Peyer's patch (tissue), 4 donors: ENCODE measurements at regions not wholly inside any gene's neighbourhood (a gene's known extent, or its start where the extent isn't known, plus 50 kb on each side); places are given as distances from the start of the nearest gene placed in this dataset.
"Not testable (repeated sequence)": the region's sequence is repeated elsewhere in the genome, so short reads cannot be mapped to it uniquely, and the experiment has no call there.

Source experiments
- CTCF ChIP-seq, 6 experiments: fragments of 450-650 bp in 4 of 6; fragments of 200-600 bp in 2 of 6; sonication (generic) in 1 of 6; IDR thresholded peaks; one replicate each; pipeline ENCODE4 v1.5.1; 2017 to 2019; ENCODE audit warnings: antibody characterized with exemption in 6 of 6, mild to moderate bottlenecking in 3 of 6, moderate library complexity in 1 of 6
- POLR2A ChIP-seq, 2 donors: fragments of 450-650 bp; IDR thresholded peaks; one replicate each; pipeline ENCODE4 v1.5.1; 2017; ENCODE audit warnings: antibody characterized with exemption in 2 of 2, mild to moderate bottlenecking in 2 of 2, moderate library complexity in 2 of 2

- not testable (repeated sequence) for TF ChIP-seq CTCF, POLR2A (IDR thresholded peaks at IDR 0.05)
Measured at GRCh38 chr5:100688834-100689233, 153.7 kb downstream of the FAM174A start.
